Loucy (cell line): ENCODE measurements at regions not wholly inside any gene's neighbourhood (a gene's known extent, or its start where the extent isn't known, plus 50 kb on each side); places are given as distances from the start of the nearest gene placed in this dataset.
"Not testable (repeated sequence)": the region's sequence is repeated elsewhere in the genome, so short reads cannot be mapped to it uniquely, and the experiment has no call there.

Experiments
- EZH2phosphoT487 ChIP-seq: fragments of 200-600 bp; IDR thresholded peaks from 2 replicates; pipeline ENCODE4 v1.6.1; 2018; ENCODE audit warnings: antibody characterized with exemption, mild to moderate bottlenecking, moderate library complexity, borderline replicate concordance
- TF ChIP-seq, protein P1 (sequence below): fragments of 200-600 bp; sonication (generic); conservative IDR thresholded peaks from 2 replicates; pipeline ENCODE4 v1.5.1; 2014; ENCODE audit warnings: mild to moderate bottlenecking, antibody characterized with exemption, low read length

DNA sequence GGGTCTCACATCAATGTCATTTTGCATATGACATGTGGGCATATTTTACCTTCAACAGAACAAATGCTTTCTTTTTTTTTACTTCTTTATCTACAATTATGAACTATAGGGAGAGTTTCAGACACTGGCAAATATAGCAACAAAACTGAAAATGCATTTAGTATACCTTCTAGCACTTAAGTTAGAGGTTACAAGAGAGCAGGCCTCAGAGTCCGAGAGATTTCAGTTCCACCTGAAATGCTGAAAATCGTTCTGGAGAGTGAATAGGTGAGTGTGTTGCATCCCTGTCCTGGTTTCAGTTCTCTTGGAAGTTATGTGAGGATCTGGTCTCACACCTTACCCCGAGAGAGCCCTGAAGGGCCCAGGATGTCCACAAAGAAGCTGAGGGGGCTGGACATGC is 337.8 kb upstream of the FRG1 start:
- TF ChIP-seq, protein P1, sequence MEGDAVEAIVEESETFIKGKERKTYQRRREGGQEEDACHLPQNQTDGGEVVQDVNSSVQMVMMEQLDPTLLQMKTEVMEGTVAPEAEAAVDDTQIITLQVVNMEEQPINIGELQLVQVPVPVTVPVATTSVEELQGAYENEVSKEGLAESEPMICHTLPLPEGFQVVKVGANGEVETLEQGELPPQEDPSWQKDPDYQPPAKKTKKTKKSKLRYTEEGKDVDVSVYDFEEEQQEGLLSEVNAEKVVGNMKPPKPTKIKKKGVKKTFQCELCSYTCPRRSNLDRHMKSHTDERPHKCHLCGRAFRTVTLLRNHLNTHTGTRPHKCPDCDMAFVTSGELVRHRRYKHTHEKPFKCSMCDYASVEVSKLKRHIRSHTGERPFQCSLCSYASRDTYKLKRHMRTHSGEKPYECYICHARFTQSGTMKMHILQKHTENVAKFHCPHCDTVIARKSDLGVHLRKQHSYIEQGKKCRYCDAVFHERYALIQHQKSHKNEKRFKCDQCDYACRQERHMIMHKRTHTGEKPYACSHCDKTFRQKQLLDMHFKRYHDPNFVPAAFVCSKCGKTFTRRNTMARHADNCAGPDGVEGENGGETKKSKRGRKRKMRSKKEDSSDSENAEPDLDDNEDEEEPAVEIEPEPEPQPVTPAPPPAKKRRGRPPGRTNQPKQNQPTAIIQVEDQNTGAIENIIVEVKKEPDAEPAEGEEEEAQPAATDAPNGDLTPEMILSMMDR, result not testable (repeated sequence)
- not testable (repeated sequence) for TF ChIP-seq EZH2phosphoT487
